Body of pancreas (tissue), 4 donors: ENCODE measurements at regions not wholly inside any gene's neighbourhood (a gene's known extent, or its start where the extent isn't known, plus 50 kb on each side); places are given as distances from the start of the nearest gene placed in this dataset.

Experiments
- CTCF ChIP-seq, 7 experiments: fragments of 450-650 bp in 4 of 7; fragments of 200-600 bp in 3 of 7; sonication (generic) in 3 of 7; IDR thresholded peaks; one replicate each; pipeline ENCODE4 v1.5.1; 2016 to 2019; ENCODE audit warnings: antibody characterized with exemption in 7 of 7
- POLR2A ChIP-seq, 3 donors: fragments of 450-650 bp; IDR thresholded peaks; one replicate each; pipeline ENCODE4 v1.6.1; 2016; ENCODE audit warnings: antibody characterized with exemption in 3 of 3, mild to moderate bottlenecking in 2 of 3

- no peak for TF ChIP-seq CTCF (IDR thresholded peaks at IDR 0.05)
- TF ChIP-seq POLR2A (IDR thresholded peaks at IDR 0.05): no peak
These were observed 159.9 kb downstream of the MZT1 start for GRCh38 chr13:72567566-72567965.
